Trophoblast cell (in vitro differentiated cells and primary cell): ENCODE measurements at regions not wholly inside any gene's neighbourhood (a gene's known extent, or its start where the extent isn't known, plus 50 kb on each side); places are given as distances from the start of the nearest gene placed in this dataset.

Experiments used
- DNase-seq, 2 donors: peaks; one replicate each; pipeline ENCODE4 v3.0.0-alpha.2; 2016
- H2AFZ ChIP-seq: 2 replicates; pipeline ENCODE4 v1.6.1; 2013; ENCODE audit warnings: low read length, moderate library complexity, mild to moderate bottlenecking; ENCODE audit not compliant: insufficient read depth, poor library complexity
- H2AK5ac ChIP-seq: 2 replicates; pipeline ENCODE4 v1.6.1; 2013; ENCODE audit warnings: mild to moderate bottlenecking, low read length
- H2BK120ac ChIP-seq: 2 replicates; pipeline ENCODE4 v1.6.1; 2013; ENCODE audit warnings: low read length, mild to moderate bottlenecking, moderate library complexity; ENCODE audit not compliant: insufficient read depth, poor library complexity
- H2BK12ac ChIP-seq: 2 replicates; pipeline ENCODE4 v1.6.1; 2013; ENCODE audit warnings: mild to moderate bottlenecking, low read length, moderate library complexity
- H2BK5ac ChIP-seq: 2 replicates; pipeline ENCODE4 v1.6.1; 2013; ENCODE audit warnings: low read length, low read depth, moderate library complexity, mild to moderate bottlenecking; ENCODE audit not compliant: poor library complexity
- H3K14ac ChIP-seq: 2 replicates; pipeline ENCODE4 v1.6.1; 2013; ENCODE audit warnings: mild to moderate bottlenecking, low read length
- H3K18ac ChIP-seq: 2 replicates; pipeline ENCODE4 v1.6.1; 2013; ENCODE audit warnings: mild to moderate bottlenecking, low read length
- H3K23ac ChIP-seq: 2 replicates; pipeline ENCODE4 v1.6.1; 2013; ENCODE audit warnings: low read length
- H3K27ac ChIP-seq: 2 replicates; pipeline ENCODE4 v1.5.1; 2013; ENCODE audit warnings: low read depth, mild to moderate bottlenecking, inconsistent platforms, low read length, moderate library complexity
- H3K27me3 ChIP-seq: 2 replicates; pipeline ENCODE4 v1.6.1; 2013; ENCODE audit warnings: inconsistent platforms, mild to moderate bottlenecking, low read length, moderate library complexity; ENCODE audit not compliant: insufficient read depth
- H3K36me3 ChIP-seq, 2 experiments: 1 replicate in 1 of 2; 2 replicates in 1 of 2; pipeline ENCODE4 v1.6.1; 2013; ENCODE audit warnings: low read length in 2 of 2, mild to moderate bottlenecking in 2 of 2, moderate library complexity in 1 of 2; ENCODE audit not compliant: insufficient read depth in 2 of 2, control insufficient read depth in 1 of 2
- H3K4ac ChIP-seq: 2 replicates; pipeline ENCODE4 v1.6.1; 2013; ENCODE audit warnings: low read depth, mild to moderate bottlenecking, low read length, moderate library complexity
- H3K4me1 ChIP-seq, 2 experiments: 1 replicate in 1 of 2; 2 replicates in 1 of 2; pipeline ENCODE4 v1.6.1; 2013; ENCODE audit warnings: low read length in 2 of 2, mild to moderate bottlenecking in 2 of 2, moderate library complexity in 1 of 2; ENCODE audit not compliant: insufficient read depth in 2 of 2, control insufficient read depth in 1 of 2
- H3K4me2 ChIP-seq: 2 replicates; pipeline ENCODE4 v1.6.1; 2013; ENCODE audit warnings: inconsistent platforms, mild to moderate bottlenecking, low read length, moderate library complexity
- H3K4me3 ChIP-seq: 2 replicates; pipeline ENCODE4 v1.5.1; 2013; ENCODE audit warnings: mild to moderate bottlenecking, low read depth, low read length, inconsistent platforms
- H3K79me1 ChIP-seq: one replicate; pipeline ENCODE4 v1.6.1; 2013; ENCODE audit warnings: low read length
- H3K79me2 ChIP-seq: 2 replicates; pipeline ENCODE4 v1.6.1; 2013; ENCODE audit warnings: low read length, mild to moderate bottlenecking; ENCODE audit not compliant: control insufficient read depth, insufficient read depth, poor library complexity
- H3K9ac ChIP-seq: 2 replicates; pipeline ENCODE4 v1.6.1; 2013; ENCODE audit warnings: mild to moderate bottlenecking, low read length
- H3K9me3 ChIP-seq: 2 replicates; pipeline ENCODE4 v1.6.1; 2013; ENCODE audit warnings: low read depth, mild to moderate bottlenecking, control low read depth, inconsistent platforms, low read length; ENCODE audit not compliant: insufficient read depth
- H4K12ac ChIP-seq: 2 replicates; pipeline ENCODE4 v1.6.1; 2013; ENCODE audit warnings: low read depth, mild to moderate bottlenecking, low read length, moderate library complexity
- H4K8ac ChIP-seq: 2 replicates; pipeline ENCODE4 v1.6.1; 2013; ENCODE audit warnings: low read depth, mild to moderate bottlenecking, low read length, moderate library complexity
- H4K91ac ChIP-seq: one replicate; pipeline ENCODE4 v1.6.1; 2013; ENCODE audit warnings: low read depth, mild to moderate bottlenecking, low read length, moderate library complexity
- WGBS: extraction: QIAGEN DNeasy Blood & Tissue Kit; methylation state at CpG from one replicate; pipeline ENCODE4 v1.1.7; 2013; ENCODE audit warnings: missing lambda C conversion rate; ENCODE audit not compliant: insufficient read length, insufficient coverage; ENCODE audit errors: extremely low coverage; 5-methylcytosine and 5-hydroxymethylcytosine counted together

DNA sequence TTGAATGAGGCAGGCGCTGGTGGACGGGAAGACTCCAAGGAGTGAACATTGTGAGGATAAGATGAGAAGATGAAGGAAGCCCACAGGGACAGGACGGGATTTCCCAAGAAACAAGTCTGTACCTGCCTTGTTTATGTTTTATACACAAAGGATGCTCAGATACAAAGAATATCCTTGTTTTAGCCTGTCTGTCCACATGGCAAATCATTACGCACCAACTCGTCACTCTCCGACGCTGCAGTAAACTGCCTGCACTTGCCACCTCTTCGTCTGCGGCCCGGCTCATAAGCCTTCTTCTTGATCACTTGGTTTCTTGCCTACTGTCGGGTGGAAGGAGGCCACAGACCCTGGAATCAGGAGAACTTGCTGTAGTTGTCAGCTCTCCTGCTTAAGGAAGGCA is 85.4 kb downstream of the CD83 start:
- H3K79me2 ChIP-seq = no peaks in the 10 kb centered on the region
- no peak overlapping the region for H2AK5ac ChIP-seq
- no peak overlapping the region for H2AFZ ChIP-seq
- WGBS = no CpG with 5 or more reads among the region's 11 CpGs
- H3K23ac ChIP-seq = no peak overlapping the region
- no peaks in the 10 kb centered on the region for H3K27me3 ChIP-seq
- DNase-seq = no peak
- no peaks in the 10 kb centered on the region for H3K9me3 ChIP-seq
- no peak overlapping the region for H3K14ac ChIP-seq
- H3K18ac ChIP-seq = no peak overlapping the region
- no peak overlapping the region for H2BK5ac ChIP-seq
- H3K4me1 ChIP-seq = no peaks in the 10 kb centered on the region
- no peak overlapping the region for H4K12ac ChIP-seq
- no peaks in the 10 kb centered on the region for H3K36me3 ChIP-seq
- no peak overlapping the region for H3K9ac ChIP-seq
- H2BK120ac ChIP-seq = no peak overlapping the region
- no peak overlapping the region for H3K4me3 ChIP-seq
- no peak overlapping the region for H3K4ac ChIP-seq
- H4K8ac ChIP-seq = no peak overlapping the region
- no peaks in the 10 kb centered on the region for H3K79me1 ChIP-seq
- H3K27ac ChIP-seq = no peak overlapping the region
- no peak overlapping the region for H3K4me2 ChIP-seq
- no peak overlapping the region for H2BK12ac ChIP-seq
- H4K91ac ChIP-seq = no peak overlapping the region

DNA sequence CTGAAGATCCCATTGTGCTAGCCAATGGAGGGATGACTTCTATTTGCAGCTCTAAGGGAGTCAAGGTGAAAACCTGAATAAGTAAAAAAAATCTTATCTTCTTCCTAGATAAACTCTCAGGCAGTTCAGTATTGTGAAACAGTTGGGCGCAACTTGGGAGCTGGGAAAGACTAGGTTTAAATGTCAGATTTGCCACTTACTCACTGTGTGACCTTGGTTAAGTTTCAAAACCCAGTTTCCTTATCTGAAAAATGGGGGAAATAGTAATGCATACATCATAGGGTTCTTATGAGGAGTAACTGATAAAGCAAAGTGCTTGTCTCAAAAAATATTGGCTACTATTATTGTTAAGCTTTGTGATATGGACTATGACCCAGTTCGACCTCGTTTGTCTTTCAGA is 88.8 kb downstream of the CD83 start:
- no peak overlapping the region for H4K91ac ChIP-seq
- no peak overlapping the region for H2AFZ ChIP-seq
- no peak overlapping the region for H3K23ac ChIP-seq
- no peak overlapping the region for H3K4ac ChIP-seq
- H3K27ac ChIP-seq = no peak overlapping the region
- H3K79me1 ChIP-seq = peaks cover 2% of the 10 kb centered on the region
- H3K36me3 ChIP-seq = no peaks in the 10 kb centered on the region
- no peak overlapping the region for H2AK5ac ChIP-seq
- peaks cover under 1 to 4% of the 10 kb centered on the region in 2 experiments for H3K4me1 ChIP-seq
- no peak overlapping the region for H3K4me2 ChIP-seq
- H4K12ac ChIP-seq = no peak overlapping the region
- H3K9ac ChIP-seq = no peak overlapping the region
- H4K8ac ChIP-seq = no peak overlapping the region
- H3K14ac ChIP-seq = no peak overlapping the region
- no peak overlapping the region for H3K4me3 ChIP-seq
- WGBS = no CpG with 5 or more reads among the region's 3 CpGs
- no peak overlapping the region for H2BK5ac ChIP-seq
- no peak overlapping the region for H2BK12ac ChIP-seq
- no peaks in the 10 kb centered on the region for H3K27me3 ChIP-seq
- no peaks in the 10 kb centered on the region for H3K9me3 ChIP-seq
- no peak for DNase-seq
- no peak overlapping the region for H2BK120ac ChIP-seq
- no peaks in the 10 kb centered on the region for H3K79me2 ChIP-seq
- H3K18ac ChIP-seq = no peak overlapping the region

DNA sequence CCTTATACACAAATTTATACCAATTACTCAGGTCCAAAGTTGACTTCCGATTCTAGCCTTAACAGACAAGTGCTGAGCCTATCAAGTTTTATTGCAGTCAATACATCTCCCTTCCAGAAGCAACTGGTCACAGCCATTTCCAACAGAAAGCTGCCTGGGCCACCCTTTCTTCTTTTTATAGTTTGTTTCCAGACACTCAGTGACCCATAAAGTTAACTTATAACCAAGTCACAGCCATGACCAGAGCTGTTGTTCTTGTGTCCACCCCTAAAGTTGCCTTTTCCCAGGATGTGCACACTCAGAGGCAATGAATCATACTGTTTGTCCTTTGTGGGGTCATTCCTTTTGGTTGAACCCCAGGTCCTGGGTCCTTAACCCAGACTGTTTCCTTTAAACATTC is 89.9 kb downstream of the CD83 start:
- Histone ChIP-seq H3K4me3 (no peak overlapping the region), H2BK120ac (no peak overlapping the region), H2AFZ (no peak overlapping the region), H3K18ac (no peak overlapping the region), H3K79me1 (peaks cover 2% of the 10 kb centered on the region), H2BK5ac (no peak overlapping the region), H3K4me2 (no peak overlapping the region), H3K4ac (no peak overlapping the region), H3K9me3 (no peaks in the 10 kb centered on the region), H3K23ac (no peak overlapping the region), H3K9ac (no peak overlapping the region), H3K27me3 (no peaks in the 10 kb centered on the region), H3K4me1 (peaks cover 9 to 12% of the 10 kb centered on the region in 2 experiments), H4K8ac (no peak overlapping the region), H2AK5ac (no peak overlapping the region), H4K91ac (no peak overlapping the region), H4K12ac (no peak overlapping the region), H3K27ac (no peak overlapping the region), H3K14ac (no peak overlapping the region), H2BK12ac (no peak overlapping the region), H3K79me2 (no peaks in the 10 kb centered on the region), H3K36me3 (no peaks in the 10 kb centered on the region)
- DNase-seq = no peak
- no CpG with 5 or more reads among the region's 1 CpG for WGBS

DNA sequence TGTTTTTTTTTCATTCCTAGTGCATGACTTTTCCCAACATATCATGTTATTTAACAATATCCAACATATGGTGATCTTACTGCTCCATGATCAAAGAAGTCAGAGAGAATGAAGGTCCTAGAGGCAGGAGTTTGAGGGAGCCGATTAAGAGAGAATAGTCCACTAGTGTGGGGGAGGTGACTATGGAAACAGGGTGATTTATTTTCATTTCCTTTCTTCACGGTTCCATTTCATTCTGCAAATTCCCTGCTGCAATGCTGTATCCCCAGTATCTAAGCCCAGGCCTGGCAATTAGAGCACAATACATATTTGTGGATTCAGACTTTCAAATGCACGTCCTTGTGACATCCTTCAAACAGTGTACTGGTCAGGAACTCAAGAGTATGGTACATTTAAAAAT is 91.4 kb downstream of the CD83 start:
- Histone ChIP-seq H3K14ac (no peak overlapping the region), H2AK5ac (no peak overlapping the region), H3K36me3 (no peaks in the 10 kb centered on the region), H2AFZ (no peak overlapping the region), H3K23ac (no peak overlapping the region), H3K79me1 (peaks cover 2% of the 10 kb centered on the region), H3K9ac (no peak overlapping the region), H2BK12ac (no peak overlapping the region), H4K8ac (no peak overlapping the region), H4K12ac (no peak overlapping the region), H2BK120ac (no peak overlapping the region), H3K18ac (no peak overlapping the region), H4K91ac (no peak overlapping the region), H3K4me1 (peaks cover 9 to 12% of the 10 kb centered on the region in 2 experiments), H3K4me3 (no peak overlapping the region), H3K27ac (no peak overlapping the region), H3K79me2 (no peaks in the 10 kb centered on the region), H3K27me3 (no peaks in the 10 kb centered on the region), H2BK5ac (no peak overlapping the region), H3K4me2 (no peak overlapping the region), H3K9me3 (peaks cover 3% of the 10 kb centered on the region), H3K4ac (no peak overlapping the region)
- DNase-seq = no peak
- no CpG with 5 or more reads among the region's 3 CpGs for WGBS
